ENCODE measurements at regions not wholly inside any gene's neighbourhood (a gene's known extent, or its start where the extent isn't known, plus 50 kb on each side); places are given as distances from the start of the nearest gene placed in this dataset.
A peak's percentile ranks its signal among the peaks of the same experiment; 100 is the strongest.

- Histone ChIP-seq H3K27me3 (ENCODE audit: control insufficient read depth, insufficient read depth, low read length) (no peaks in the 10 kb centered on the region), H3K4me1 (ENCODE audit: control insufficient read depth, low read depth, low read length) (peaks cover 4% of the 10 kb centered on the region), H3K9ac (ENCODE audit: low read length) (no peak overlapping the region), H3K36me3 (ENCODE audit: control insufficient read depth, low read depth, low read length) (no peaks in the 10 kb centered on the region), H3K9me3 (ENCODE audit: control insufficient read depth, low read depth, low read length) (no peaks in the 10 kb centered on the region), H3K27ac (ENCODE audit: low read length) (no peak overlapping the region), H3K4me3 (ENCODE audit: low read length) (no peak overlapping the region)
Measured at GRCh38 chr16:54677308-54677950, 253.2 kb upstream of the IRX5 start.

DNA sequence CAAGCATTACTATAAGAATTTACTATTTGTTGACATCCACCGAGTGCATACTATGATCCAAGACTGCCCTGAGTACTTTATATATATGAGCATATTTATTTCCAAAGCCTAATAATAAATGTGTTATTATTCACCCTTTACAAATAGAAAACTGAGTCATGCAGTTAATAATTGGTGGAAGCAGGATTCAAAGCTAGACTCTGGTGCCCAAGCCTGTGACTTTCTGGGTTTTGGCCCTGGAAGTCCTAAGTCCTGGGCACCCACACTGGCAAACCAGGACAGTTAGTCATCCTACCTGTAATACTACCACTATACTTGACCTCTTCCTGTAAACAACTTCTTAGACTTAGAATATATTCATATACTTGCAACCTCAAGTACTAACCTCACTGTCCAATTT, 257.4 kb upstream of the IRX5 start:
- H3K9ac ChIP-seq (ENCODE audit: low read length): no peak overlapping the region
- H3K4me1 ChIP-seq (ENCODE audit: control insufficient read depth, low read depth, low read length): no peaks in the 10 kb centered on the region
- no peaks in the 10 kb centered on the region for H3K27me3 ChIP-seq (ENCODE audit: control insufficient read depth, insufficient read depth, low read length)
- H3K27ac ChIP-seq (ENCODE audit: low read length): no peak overlapping the region
- no peaks in the 10 kb centered on the region for H3K9me3 ChIP-seq (ENCODE audit: control insufficient read depth, low read depth, low read length)
- no peaks in the 10 kb centered on the region for H3K36me3 ChIP-seq (ENCODE audit: control insufficient read depth, low read depth, low read length)
- no peak overlapping the region for H3K4me3 ChIP-seq (ENCODE audit: low read length)

GRCh38 chr16:54672500-54672899, 258.2 kb upstream of the IRX5 start:
- H3K4me3 ChIP-seq (ENCODE audit: low read length): no peak overlapping the region
- H3K4me1 ChIP-seq (ENCODE audit: control insufficient read depth, low read depth, low read length): no peaks in the 10 kb centered on the region
- no peak overlapping the region for H3K9ac ChIP-seq (ENCODE audit: low read length)
- H3K36me3 ChIP-seq (ENCODE audit: control insufficient read depth, low read depth, low read length): no peaks in the 10 kb centered on the region
- no peaks in the 10 kb centered on the region for H3K27me3 ChIP-seq (ENCODE audit: control insufficient read depth, insufficient read depth, low read length)
- no peaks in the 10 kb centered on the region for H3K9me3 ChIP-seq (ENCODE audit: control insufficient read depth, low read depth, low read length)
- H3K27ac ChIP-seq (ENCODE audit: low read length): no peak overlapping the region

DNA sequence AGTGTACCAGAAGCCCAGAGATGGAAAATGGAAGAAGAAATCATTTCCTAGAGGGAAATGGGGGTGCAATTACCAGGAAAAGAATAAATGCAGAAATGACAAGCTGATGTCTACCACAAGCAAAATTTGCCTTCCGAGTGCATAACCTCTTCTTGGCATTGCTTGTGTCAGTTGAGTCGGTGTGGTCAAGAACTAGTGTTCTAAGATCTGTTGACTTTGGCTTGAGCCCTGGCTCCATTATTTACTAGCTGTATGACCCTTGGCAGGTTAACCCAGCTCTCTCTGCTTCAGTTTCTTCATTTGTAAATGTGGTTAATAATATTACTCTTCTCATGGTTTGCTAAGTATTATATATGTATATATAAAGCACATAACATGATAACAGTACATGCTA, 273.0 kb upstream of the IRX5 start:
- no peak overlapping the region for H3K4me3 ChIP-seq (ENCODE audit: low read length)
- H3K27me3 ChIP-seq (ENCODE audit: control insufficient read depth, insufficient read depth, low read length): peaks cover 43% of the 10 kb centered on the region
- H3K27ac ChIP-seq (ENCODE audit: low read length): no peak overlapping the region
- H3K9me3 ChIP-seq (ENCODE audit: control insufficient read depth, low read depth, low read length): no peaks in the 10 kb centered on the region
- H3K9ac ChIP-seq (ENCODE audit: low read length): no peak overlapping the region
- H3K36me3 ChIP-seq (ENCODE audit: control insufficient read depth, low read depth, low read length): no peaks in the 10 kb centered on the region
- peaks cover 30% of the 10 kb centered on the region for H3K4me1 ChIP-seq (ENCODE audit: control insufficient read depth, low read depth, low read length)

GRCh38 chr16:54657058-54657708, 273.5 kb upstream of the IRX5 start:
- Histone ChIP-seq H3K9me3 (ENCODE audit: control insufficient read depth, low read depth, low read length) (no peaks in the 10 kb centered on the region), H3K9ac (ENCODE audit: low read length) (no peak overlapping the region), H3K4me3 (ENCODE audit: low read length) (no peak overlapping the region), H3K27ac (ENCODE audit: low read length) (no peak overlapping the region), H3K4me1 (ENCODE audit: control insufficient read depth, low read depth, low read length) (peaks cover 34% of the 10 kb centered on the region), H3K36me3 (ENCODE audit: control insufficient read depth, low read depth, low read length) (no peaks in the 10 kb centered on the region), H3K27me3 (ENCODE audit: control insufficient read depth, insufficient read depth, low read length) (peaks cover 48% of the 10 kb centered on the region)

- no peaks in the 10 kb centered on the region for H3K36me3 ChIP-seq (ENCODE audit: control insufficient read depth, low read depth, low read length)
- H3K4me3 ChIP-seq (ENCODE audit: low read length): peak overlapping the region; percentile 41
Measured at GRCh38 chr16:54655121-54655590, 275.5 kb upstream of the IRX5 start.

GRCh38 chr16:54654429-54654828, 276.2 kb upstream of the IRX5 start:
- Histone ChIP-seq H3K36me3 (ENCODE audit: control insufficient read depth, low read depth, low read length) (no peaks in the 10 kb centered on the region), H3K27ac (ENCODE audit: low read length) (no peak overlapping the region), H3K4me3 (ENCODE audit: low read length) (peak overlapping the region; percentile 41), H3K4me1 (ENCODE audit: control insufficient read depth, low read depth, low read length) (peaks cover 56% of the 10 kb centered on the region), H3K9me3 (ENCODE audit: control insufficient read depth, low read depth, low read length) (no peaks in the 10 kb centered on the region), H3K27me3 (ENCODE audit: control insufficient read depth, insufficient read depth, low read length) (peaks cover 69% of the 10 kb centered on the region), H3K9ac (ENCODE audit: low read length) (no peak overlapping the region)

More at GRCh38 chr16:54655121-54655590, 275.5 kb upstream of the IRX5 start:
- Histone ChIP-seq H3K9me3 (ENCODE audit: control insufficient read depth, low read depth, low read length) (no peaks in the 10 kb centered on the region), H3K9ac (ENCODE audit: low read length) (peak overlapping the region; percentile 9), H3K27ac (ENCODE audit: low read length) (no peak overlapping the region), H3K27me3 (ENCODE audit: control insufficient read depth, insufficient read depth, low read length) (peaks cover 62% of the 10 kb centered on the region), H3K4me1 (ENCODE audit: control insufficient read depth, low read depth, low read length) (peaks cover 52% of the 10 kb centered on the region)

GRCh38 chr16:54652201-54652770, 278.4 kb upstream of the IRX5 start:
- Histone ChIP-seq H3K27me3 (ENCODE audit: control insufficient read depth, insufficient read depth, low read length) (peaks cover 89% of the 10 kb centered on the region), H3K27ac (ENCODE audit: low read length) (no peak overlapping the region), H3K4me3 (ENCODE audit: low read length) (peak overlapping the region; percentile 48), H3K9me3 (ENCODE audit: control insufficient read depth, low read depth, low read length) (no peaks in the 10 kb centered on the region), H3K9ac (ENCODE audit: low read length) (no peak overlapping the region), H3K4me1 (ENCODE audit: control insufficient read depth, low read depth, low read length) (peaks cover 61% of the 10 kb centered on the region), H3K36me3 (ENCODE audit: control insufficient read depth, low read depth, low read length) (no peaks in the 10 kb centered on the region)

- peak overlapping the region; percentile 24 for H3K9ac ChIP-seq (ENCODE audit: low read length)
- no peaks in the 10 kb centered on the region for H3K9me3 ChIP-seq (ENCODE audit: control insufficient read depth, low read depth, low read length)
- H3K27me3 ChIP-seq (ENCODE audit: control insufficient read depth, insufficient read depth, low read length): peaks cover 87% of the 10 kb centered on the region
- H3K4me3 ChIP-seq (ENCODE audit: low read length): peak overlapping the region; percentile 48
- peaks cover 61% of the 10 kb centered on the region for H3K4me1 ChIP-seq (ENCODE audit: control insufficient read depth, low read depth, low read length)
- H3K36me3 ChIP-seq (ENCODE audit: control insufficient read depth, low read depth, low read length): no peaks in the 10 kb centered on the region
- peak overlapping the region; percentile 6 for H3K27ac ChIP-seq (ENCODE audit: low read length)
Measured at GRCh38 chr16:54651440-54652195, 279.0 kb upstream of the IRX5 start.

GRCh38 chr16:54649876-54650275, 280.8 kb upstream of the IRX5 start:
- Histone ChIP-seq H3K27me3 (ENCODE audit: control insufficient read depth, insufficient read depth, low read length) (peaks cover 70% of the 10 kb centered on the region), H3K4me3 (ENCODE audit: low read length) (no peak overlapping the region), H3K36me3 (ENCODE audit: control insufficient read depth, low read depth, low read length) (no peaks in the 10 kb centered on the region), H3K9ac (ENCODE audit: low read length) (no peak overlapping the region), H3K27ac (ENCODE audit: low read length) (no peak overlapping the region), H3K9me3 (ENCODE audit: control insufficient read depth, low read depth, low read length) (no peaks in the 10 kb centered on the region), H3K4me1 (ENCODE audit: control insufficient read depth, low read depth, low read length) (peaks cover 49% of the 10 kb centered on the region)

- H3K4me3 ChIP-seq (ENCODE audit: low read length): no peak overlapping the region
- H3K27ac ChIP-seq (ENCODE audit: low read length): no peak overlapping the region
- no peak overlapping the region for H3K9ac ChIP-seq (ENCODE audit: low read length)
- H3K36me3 ChIP-seq (ENCODE audit: control insufficient read depth, low read depth, low read length): no peaks in the 10 kb centered on the region
- peaks cover 36% of the 10 kb centered on the region for H3K4me1 ChIP-seq (ENCODE audit: control insufficient read depth, low read depth, low read length)
- peaks cover 57% of the 10 kb centered on the region for H3K27me3 ChIP-seq (ENCODE audit: control insufficient read depth, insufficient read depth, low read length)
- no peaks in the 10 kb centered on the region for H3K9me3 ChIP-seq (ENCODE audit: control insufficient read depth, low read depth, low read length)
Measured at GRCh38 chr16:54648575-54648974, 282.1 kb upstream of the IRX5 start.

Data from iPS-18a (cell line).